Right kidney (tissue), 1 donor: ENCODE measurements at regions not wholly inside any gene's neighbourhood (a gene's known extent, or its start where the extent isn't known, plus 50 kb on each side); places are given as distances from the start of the nearest gene placed in this dataset.
"Not testable (repeated sequence)": the region's sequence is repeated elsewhere in the genome, so short reads cannot be mapped to it uniquely, and the experiment has no call there.

Source experiments
- DNase-seq: peaks from one replicate; pipeline ENCODE4 v3.0.0-alpha.2; 2016

DNA sequence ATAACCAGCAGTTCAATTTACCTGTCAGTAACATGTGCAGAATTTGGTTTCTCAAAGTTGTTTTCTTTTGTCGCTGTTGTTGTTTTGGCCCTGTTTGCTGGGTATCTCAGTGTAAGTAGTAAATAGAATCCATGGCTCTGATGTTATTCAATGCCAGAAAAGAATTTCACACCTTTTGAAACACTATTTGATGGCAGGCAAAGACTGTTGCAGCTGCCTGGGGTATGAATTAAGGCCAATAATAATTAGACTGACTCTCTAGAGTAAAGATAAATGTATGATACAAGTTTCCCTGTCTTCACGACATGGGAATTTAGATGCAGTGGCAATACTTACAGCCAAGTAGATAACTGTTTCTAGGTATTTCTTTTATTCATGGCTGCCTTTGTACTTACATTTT, 281.4 kb downstream of the CD83 start:
- no peak for DNase-seq

DNA sequence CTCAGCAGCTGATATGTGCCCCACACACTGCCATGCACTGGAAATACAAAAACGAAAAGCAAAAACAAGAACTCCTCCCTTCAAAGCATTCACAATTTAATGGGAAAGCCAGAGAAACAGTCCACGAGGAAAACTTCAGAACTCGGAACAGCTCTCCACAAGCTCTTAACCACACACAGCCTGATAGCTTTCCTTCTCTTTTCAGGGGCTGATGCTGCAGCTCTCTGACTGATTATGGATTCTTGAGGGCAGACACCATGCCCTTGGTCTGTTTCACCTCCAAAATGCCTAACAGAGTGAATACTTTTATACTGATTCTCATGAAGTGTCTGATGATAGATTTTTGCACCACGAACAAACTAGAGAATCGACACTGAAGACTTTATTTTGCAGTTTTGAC, 282.1 kb downstream of the CD83 start:
- no peak for DNase-seq

DNA sequence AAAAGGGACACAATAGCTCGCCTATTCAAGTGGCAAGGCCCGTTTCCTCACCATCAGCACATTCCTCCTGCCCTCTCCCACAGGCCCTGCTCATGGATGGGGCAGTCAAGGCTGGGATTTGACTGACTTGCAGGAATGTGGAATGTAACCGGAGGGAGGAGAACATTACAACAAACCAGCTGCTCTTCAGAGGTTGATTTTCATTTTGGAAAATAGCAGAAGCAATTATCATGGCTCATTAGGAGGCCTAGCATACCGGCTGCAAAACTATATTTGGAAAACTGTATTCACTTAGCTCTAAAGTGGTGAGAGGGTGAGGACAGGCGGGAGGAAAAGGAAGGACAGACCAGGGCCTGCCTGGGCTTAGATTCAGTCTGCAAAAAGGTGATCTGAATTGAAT, 283.7 kb downstream of the CD83 start:
- no peak for DNase-seq

DNA sequence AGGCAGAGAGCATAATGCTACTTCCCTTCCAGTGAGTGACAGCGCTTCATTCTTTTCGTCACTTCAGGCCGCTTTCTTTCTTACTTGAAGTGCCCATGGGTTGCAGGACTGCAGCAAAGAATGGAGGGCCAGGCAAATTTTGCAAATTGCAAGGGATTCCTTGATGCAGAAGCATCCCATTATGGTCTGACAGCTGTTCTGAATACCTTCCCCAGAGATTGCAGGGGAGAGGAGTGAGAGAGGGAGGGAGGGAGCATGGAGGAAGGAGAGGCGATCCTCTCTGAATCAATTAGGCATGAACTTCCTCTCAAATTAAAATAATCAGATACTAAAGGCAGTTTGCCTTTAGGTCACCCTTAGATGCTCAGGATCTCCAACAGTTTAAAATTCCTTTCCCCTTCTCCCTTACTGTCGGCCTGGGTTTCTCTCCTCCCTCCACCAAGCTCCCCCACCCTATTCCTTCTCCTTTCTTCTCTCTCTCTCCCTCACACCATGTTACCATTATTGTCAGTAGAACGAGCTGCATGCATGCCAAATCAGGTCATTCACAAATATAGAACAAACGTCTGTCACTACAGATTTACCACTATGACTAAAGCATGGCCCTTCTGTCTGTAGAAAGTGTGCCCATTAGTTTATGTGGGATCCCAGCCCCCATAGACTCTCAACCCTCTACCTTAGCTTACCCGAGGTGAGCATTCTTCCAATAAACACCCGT, 289.2 kb downstream of the CD83 start:
- no peak for DNase-seq

DNA sequence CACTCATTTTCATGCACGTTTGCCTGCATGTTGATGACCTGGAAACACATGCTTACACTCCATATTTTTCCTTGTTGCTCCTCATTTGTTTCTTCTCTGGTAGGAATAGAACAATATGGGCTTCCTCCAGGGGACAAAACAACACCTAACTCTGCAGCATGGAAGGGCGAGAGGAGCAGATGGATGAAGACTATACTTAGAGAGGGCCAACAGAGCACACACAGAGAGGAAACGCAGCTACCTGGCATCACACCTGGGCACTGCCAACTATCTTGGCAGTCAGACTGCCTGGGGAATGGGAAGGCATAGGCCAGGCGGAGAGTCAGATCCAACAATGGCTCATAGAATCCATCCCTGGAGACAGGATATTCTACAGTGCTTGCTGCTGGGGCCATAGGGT, 290.9 kb downstream of the CD83 start:
- no peak for DNase-seq

DNA sequence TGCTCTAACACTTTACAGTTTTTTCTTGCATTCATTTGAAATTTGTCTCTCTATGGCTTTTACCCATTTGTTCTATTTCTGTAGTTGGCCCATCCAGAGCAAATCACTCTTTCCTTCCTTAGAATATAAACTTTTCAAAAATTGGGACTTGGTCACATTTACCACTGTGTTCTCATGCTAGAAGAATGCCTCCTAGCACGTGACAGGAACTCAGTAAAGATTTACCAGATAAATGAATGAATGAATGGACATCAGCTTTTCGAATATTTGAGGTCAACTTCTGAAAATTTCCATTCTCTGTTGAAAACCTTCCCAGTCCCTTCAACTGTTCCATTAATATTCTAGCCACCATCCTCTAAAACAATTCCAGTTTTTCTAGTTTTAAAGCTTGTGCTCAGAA, 294.5 kb downstream of the CD83 start:
- no peak for DNase-seq

DNA sequence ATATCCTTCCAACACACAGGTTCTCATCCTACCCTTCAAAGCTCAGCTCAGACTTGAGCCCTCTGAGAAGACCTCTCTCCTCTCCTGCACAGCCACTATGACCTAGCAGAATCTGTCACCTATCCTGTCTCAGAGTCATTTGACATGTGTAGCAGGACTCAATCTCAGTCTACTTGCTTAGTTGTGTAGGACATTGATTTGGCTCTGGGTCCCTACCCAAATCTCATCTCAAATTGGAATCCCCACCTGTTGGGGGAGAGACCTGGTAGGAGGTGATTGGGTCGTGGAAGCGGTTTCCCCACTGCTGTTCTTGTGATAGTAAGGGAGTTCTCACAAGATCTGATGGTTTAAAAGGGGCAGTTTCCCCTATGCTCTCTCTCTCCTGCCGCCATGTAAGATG, 297.9 kb downstream of the CD83 start:
- DNase-seq = no peak

DNA sequence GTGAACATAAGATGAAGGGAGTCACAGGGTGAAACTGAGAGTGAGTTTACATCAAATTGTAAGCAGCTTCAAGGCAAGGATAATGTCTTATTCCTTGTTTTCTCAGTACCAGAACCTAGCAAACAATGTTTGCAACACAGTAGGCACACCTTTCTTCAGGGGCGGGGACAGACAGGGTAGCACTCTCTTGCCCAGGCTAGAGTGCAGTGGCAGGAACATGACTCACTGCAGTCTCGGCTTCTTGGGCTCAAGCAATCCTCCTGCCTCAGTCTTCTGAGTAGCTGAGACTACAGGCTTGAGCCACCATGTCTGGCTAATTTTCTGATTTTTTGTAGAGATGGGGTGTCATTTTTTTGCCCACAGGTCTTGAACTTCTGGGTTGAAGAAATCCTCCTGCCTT, 299.8 kb downstream of the CD83 start:
- no peak for DNase-seq

DNA sequence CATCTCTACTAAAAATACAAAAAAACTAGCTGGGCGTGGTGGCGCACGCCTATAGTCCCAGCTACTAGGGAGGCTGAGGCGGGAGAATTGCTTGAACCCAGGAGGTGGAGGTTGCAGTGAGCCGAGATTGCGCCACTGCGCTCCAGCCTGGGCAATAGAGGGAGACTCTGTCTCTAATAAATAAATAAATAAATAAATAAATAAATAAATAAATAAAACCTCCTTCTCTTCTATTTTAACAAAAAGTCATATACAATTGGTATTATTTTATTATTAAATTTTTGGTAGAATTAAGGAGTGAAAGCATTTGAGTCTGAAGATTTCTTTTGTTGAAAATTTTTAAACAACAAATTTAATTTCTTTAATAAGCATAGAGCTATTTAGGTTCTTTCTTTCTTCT, 301.7 kb downstream of the CD83 start:
- DNase-seq = not testable (repeated sequence)

DNA sequence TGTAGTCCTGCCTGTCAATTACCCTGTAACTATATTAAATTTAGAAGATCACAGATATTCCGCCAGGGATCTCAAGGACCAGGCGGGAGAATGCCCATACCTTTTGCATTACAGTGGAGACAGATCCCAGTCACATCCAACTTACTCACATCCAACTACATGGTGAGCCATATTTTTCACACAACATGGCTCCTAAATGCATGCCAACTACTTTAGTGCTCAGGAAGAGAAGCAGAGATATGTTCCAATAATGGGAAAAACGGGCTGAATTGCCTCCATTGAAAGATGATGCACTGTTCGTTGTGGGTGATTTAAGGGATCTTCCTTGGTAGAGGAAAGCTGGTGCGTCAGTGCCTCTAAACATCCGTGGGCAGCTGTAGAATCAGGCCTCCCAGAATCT, 304.5 kb downstream of the CD83 start:
- DNase-seq = no peak

DNA sequence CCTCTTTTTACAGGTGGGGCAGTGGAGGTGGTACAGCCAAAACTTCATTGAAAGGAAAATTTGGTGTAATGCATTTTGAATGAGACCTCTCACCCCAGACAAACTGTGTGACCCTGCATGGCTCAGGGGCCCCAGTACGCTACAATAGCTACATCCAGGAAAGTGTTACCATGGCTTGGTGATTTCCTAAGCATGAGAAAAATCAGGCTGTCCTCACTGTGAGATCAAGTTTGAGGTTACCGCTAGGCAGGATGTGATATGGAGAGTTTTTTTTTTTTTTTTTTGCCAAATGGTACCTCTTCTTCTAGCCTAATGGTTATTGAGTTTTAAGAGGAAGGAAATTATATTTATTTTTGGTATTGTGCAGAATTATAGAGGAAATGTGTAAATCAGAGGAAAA, 305.3 kb downstream of the CD83 start:
- DNase-seq = no peak

DNA sequence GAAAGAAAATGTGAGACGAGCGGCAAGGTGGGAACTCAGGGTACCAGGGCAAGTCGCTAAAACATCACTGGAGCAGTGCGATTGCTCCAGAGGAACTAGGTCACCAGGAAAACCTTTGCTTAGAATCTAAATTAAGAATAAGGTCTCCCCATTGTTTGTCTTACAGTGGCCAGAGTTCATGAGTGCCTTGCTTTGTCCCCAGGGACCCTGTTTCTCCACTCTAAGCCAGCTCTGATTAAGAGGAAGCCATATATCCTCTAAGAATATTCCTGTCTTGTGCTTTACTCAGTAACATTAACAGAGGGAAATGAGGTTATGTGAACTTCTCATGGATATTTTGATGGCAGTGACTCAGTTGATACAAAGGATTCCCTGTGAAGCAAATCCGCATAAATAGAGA, 305.8 kb downstream of the CD83 start:
- no peak for DNase-seq

DNA sequence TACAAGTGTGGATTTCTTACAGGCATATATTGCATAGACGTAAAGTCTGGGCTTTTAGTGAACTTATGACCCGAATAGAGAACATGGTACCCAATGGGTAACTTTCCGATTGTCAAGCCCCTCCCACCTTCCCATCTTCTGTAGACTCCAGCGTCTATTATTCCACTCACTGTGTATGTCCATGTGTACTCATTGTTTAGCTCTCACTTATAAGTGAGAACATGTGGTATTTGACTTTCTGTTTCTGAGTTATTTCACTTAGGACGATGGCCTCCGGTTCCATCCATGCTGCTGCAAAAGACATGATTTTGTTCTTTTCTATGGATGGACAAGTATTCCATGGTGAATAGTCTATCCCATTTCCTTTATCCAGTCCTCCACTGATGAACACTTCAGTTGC, 306.4 kb downstream of the CD83 start:
- no peak for DNase-seq

DNA sequence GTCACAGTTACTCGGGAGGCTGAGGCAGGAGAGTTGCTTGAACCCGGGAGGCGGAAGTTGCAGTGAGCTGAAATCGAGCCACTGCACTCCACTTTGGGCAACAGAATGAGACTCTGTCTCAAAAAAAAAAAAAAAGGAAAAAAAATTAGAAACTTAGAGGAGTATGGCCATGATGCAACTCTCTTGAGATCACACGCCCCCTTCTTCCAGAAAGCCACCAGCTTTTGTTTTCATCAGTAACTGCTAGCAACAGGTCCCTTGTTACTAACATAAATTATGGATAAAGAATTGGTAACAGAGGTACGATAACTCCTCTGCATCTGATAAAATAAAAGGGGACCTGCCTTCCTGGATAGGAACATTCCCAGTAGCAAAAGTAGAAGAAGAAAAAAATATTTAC, 308.2 kb downstream of the CD83 start:
- DNase-seq = no peak

DNA sequence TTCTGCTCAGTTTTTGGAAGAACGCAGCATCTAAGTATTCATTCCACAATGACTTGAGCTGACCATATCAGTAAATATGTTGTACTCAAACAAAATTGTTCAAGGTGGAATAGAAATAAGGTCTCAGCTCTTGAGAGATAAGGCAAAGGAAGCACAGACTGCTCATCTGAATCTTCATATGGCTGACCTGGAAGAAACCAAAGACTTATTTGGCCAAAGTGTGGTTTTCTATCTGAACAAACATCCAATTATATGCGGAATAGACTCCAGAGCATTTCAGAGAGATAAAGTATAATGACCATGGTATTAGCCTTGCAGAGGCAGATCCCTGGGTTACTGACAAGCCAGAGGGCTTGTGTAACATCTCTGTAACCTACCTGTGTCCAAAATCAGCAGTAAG, 308.7 kb downstream of the CD83 start:
- DNase-seq = no peak

DNA sequence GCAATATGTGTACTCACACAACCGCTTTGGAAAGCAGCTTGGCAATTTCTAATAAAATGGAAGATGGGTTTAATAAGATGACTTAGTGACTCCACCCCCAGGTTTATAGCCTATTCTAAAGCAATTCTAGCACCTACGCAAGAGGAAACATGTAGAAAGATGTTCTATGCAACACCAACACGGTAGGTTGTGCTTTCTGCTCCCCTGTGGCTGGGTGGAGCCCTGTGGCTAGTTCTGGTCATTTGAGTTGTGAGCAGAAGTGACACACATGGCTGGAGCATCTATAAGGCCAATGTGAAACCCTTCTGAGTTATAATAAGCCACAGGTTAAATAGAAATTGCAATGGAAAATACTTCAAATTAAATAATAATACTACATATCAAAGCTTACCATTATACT, 310.7 kb downstream of the CD83 start:
- no peak for DNase-seq

DNA sequence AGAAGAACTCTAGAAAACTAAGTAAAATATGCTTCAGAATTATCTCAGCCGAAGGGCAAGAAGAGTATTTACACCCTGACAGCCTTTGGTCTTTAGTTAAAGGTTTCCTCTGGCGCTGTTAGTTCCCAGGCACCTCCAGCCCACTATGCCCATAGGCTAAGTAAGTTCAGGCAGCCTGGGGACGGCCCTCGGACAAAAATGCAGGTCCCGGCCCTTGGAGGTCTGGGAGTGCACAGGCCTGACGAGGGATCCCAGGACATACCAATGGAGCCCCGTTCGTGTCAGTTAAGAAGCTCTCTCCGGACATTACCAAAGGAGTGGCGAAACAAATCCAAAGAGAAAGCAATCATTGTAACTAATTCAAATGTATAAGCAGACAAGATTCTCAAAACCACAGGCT, 311.8 kb downstream of the CD83 start:
- DNase-seq = no peak

DNA sequence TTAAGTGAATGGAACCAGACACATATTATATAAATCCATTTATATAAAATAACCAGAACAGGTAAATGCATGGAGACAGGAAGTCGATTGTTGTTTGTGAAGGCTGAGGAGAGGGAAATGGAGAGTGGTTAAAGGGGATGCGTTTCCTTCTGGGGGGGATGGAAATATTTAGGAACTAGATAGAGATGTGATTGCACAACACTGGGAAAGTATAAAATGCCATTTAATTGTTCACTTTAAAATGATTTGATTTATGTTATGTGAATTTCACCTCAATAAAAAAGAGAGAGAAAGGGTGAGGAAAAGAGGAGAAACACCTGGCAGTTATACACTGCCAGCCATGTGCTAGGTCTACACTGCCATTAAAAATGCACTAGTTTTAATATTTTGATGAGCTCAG, 312.6 kb downstream of the CD83 start:
- DNase-seq = no peak

DNA sequence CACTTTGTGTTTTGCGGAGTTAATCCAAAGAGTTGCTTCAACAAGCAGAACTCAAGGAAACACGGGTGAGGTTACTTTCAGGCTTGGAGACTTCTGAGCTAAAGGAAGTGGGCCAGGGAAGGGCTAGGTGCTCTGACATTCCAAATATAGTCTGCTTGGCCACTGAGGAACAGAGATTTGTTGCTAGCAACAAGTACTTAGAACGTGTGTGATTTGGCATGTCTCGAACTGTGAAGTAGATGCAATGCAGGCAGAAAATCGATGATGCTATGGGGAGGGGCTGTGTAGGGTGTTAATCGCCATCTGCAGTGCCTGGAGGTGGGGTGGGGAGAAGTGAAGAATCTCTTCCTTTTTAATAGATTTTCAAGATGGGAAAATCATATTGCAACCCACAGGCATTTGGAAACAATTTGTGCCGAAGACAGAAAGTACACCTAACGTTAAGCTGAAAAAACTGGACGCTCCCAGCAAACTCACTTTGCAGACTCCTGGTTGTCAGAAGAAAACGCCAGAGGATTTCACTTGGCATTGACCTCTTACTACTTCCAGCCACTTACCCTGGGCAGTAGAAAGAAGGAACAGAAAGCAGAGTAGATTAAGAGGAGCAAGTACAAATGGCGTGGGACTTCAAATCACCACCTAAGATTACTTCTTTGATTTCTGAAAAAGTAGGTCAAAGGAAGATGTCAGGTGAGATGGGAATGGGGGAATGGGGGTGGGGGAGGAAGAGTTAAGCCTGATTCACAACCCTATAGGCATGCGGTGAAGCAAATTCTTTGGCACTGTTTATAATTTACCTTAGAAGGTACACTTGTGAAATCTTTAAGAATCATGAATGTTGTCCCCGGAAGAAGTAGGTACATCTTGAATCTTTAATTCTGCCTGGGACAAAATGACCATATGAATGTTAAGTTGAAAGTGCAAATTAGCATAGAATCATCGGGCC, 314.1 kb downstream of the CD83 start:
- no peak for DNase-seq

DNA sequence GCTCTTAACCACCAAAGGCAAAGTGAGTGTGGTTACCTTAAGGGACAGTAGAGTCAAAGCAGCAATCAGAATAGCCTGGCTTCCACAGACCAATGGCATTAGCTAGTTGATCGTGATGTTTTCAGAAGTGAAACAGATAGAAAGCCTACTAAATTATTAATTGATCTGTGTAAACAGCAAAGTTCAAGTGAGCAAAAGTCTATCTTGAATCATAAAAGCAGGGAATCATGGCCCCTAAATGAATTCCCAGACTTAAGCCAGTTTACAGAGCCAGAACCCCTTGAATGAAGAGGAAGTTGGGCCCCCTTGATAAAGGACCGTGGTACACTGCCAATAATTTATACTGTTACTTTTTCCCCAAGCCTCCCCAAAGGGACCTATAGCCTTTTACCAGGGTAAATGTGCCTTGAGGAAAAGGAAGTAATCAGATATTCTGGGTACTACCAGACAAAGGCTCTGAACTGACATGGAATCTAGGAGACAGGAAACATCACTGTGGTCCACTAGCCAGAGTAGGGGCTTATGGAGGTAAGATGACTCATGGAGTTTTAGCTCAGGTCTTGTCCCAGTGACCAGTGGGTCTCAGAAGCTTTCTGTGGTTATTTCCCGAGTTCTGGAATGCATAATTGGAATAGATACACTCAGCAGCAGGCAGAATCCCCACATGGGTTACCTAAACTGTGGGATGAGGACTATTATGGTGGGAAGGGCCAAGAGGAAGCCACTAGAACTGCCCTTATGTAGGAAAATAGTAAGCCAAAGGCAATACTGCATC, 317.5 kb downstream of the CD83 start:
- DNase-seq = no peak

DNA sequence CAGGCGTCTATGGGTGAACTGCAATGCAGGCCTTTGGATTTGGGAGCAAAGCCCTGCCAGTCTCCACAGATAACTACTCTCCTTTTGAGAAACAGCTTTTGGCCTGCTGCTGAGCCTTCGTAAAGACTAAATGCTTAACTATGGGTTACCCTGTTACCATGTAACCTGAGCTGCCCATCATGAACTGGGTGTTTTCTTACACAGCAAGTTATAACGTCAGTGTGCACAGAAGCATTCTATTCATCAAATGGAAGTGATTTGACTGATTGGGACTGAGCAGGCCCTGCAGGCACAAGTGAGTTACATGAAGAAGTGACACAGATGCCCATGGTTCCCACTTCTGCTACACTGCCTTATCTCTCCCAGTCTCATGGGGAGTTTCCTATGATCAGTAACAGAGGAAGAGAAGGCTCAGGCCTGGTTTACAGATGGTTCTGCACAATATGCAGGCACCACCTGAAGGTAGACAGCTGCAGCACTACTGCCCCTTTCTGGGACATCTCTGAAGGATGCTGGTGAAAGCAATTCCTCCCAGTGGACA, 319.1 kb downstream of the CD83 start:
- no peak for DNase-seq

DNA sequence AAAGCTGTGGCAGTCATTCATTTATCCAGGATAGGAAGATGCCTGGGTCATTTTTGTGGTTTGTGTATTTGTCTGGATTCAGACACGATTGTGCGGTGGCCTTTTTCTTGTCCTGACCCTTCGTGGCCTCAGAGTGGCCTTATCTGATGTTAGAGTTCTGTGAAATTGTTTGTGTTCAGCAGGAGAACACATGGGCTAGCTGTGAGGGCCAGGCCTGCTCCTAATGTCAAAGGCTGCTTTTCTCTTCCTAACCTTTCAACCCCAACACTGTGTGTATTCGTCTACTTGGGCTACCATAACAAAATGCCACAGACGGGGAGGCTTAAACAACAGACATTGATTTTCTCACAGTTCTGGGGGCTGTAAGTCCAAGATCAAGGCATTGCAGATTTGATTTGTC, 321.8 kb downstream of the CD83 start:
- DNase-seq = no peak
